HepG2 (cell line): ENCODE measurements at regions not wholly inside any gene's neighbourhood (a gene's known extent, or its start where the extent isn't known, plus 50 kb on each side); places are given as distances from the start of the nearest gene placed in this dataset.

ENCODE experiments used
- ATAC-seq: fragments of 200-7000 bp; cut with Tn5 transposase; 3 replicates; pipeline ENCODE4 v1.9.1; 2020; ENCODE audit warnings: mild to moderate bottlenecking, moderate library complexity
- BruUV-seq: library from RNA; stranded (reverse); fragments of 400-500 nt; replicated peaks from 2 replicates; lab custom pipeline; 2021; lab: Mats Ljungman, UMichigan
- CTCF ChIA-PET: fragments of 300-600 bp; formaldehyde crosslinking; extraction: SDS; loops from one replicate; lab custom pipeline; 2021; ENCODE audit warnings: low total read pairs, inconsistent platforms, low intra/inter-chr PET ratio; lab: Yijun Ruan, JAX
- POLR2A ChIA-PET: fragments of 350-600 bp; sonication (Branson Sonifier 250); formaldehyde crosslinking; loops from one replicate; lab custom pipeline; 2020; ENCODE audit warnings: antibody characterized with exemption, inconsistent platforms; lab: Yijun Ruan, JAX
- DNase-seq: peaks from one replicate; pipeline ENCODE4 v3.0.0-alpha.2; 2015; ENCODE audit warnings: low spot score
- FAIRE-seq: peaks from 3 replicates; lab custom pipeline; 2011; peaks lifted over from hg19 to GRCh38; lab: Jason Lieb, UNC
- H2AFZ ChIP-seq: one replicate; pipeline ENCODE4 v1.6.1; 2011; ENCODE audit warnings: low read length, inconsistent platforms
- H3K27ac ChIP-seq: fragments of 300-600 bp; 3 replicates; pipeline ENCODE4 v1.8.0; 2011; ENCODE audit warnings: mixed run types, mild to moderate bottlenecking, mixed read lengths, low read length, inconsistent platforms; ENCODE audit not compliant: insufficient read depth; ENCODE audit errors: extremely low read length
- H3K27me3 ChIP-seq, 2 experiments: fragments of 200-600 bp in 1 of 2; 2 replicates in 1 of 2; 3 replicates in 1 of 2; pipeline versions ENCODE4 v1.6.0 to v1.8.0; 2011; ENCODE audit warnings: low read length in 2 of 2, mild to moderate bottlenecking in 2 of 2, moderate library complexity in 2 of 2, inconsistent platforms in 1 of 2; ENCODE audit not compliant: insufficient read depth in 2 of 2, control insufficient read depth in 1 of 2
- H3K36me3 ChIP-seq, 2 experiments: fragments of 200-600 bp in 1 of 2; replicated peaks in 1 of 2; 2 replicates in 1 of 2; 3 replicates in 1 of 2; pipeline versions ENCODE4 v1.5.1 to v1.8.0; 2011; ENCODE audit warnings: low read length in 2 of 2, inconsistent platforms in 1 of 2; ENCODE audit not compliant: insufficient read depth in 2 of 2, control insufficient read depth in 1 of 2
- H3K4me1 ChIP-seq: 2 replicates; pipeline ENCODE4 v1.5.1; 2012; ENCODE audit warnings: low read length, inconsistent platforms; ENCODE audit not compliant: insufficient read depth
- H3K4me2 ChIP-seq: 2 replicates; pipeline ENCODE4 v1.6.0; 2011; ENCODE audit warnings: low read depth, low read length, inconsistent platforms
- H3K4me3 ChIP-seq, 3 experiments: fragments of 200-600 bp in 1 of 3; sonication (generic), shearing (Covaris generic) in 1 of 3; replicated peaks in 1 of 3; 2 replicates each; pipeline ENCODE4 v1.5.1; 2011 to 2016; ENCODE audit warnings: low read length in 3 of 3, inconsistent platforms in 2 of 3, low read depth in 2 of 3, mild to moderate bottlenecking in 2 of 3, control low read depth in 1 of 3, mixed read lengths in 1 of 3; ENCODE audit not compliant: insufficient read depth in 1 of 3
- H3K79me2 ChIP-seq: one replicate; pipeline ENCODE4 v1.6.1; 2011; ENCODE audit warnings: low read length, inconsistent platforms; ENCODE audit not compliant: insufficient read depth
- H3K9ac ChIP-seq: 2 replicates; pipeline ENCODE4 v1.6.0; 2011; ENCODE audit warnings: mild to moderate bottlenecking, low read depth, low read length, inconsistent platforms; ENCODE audit not compliant: insufficient read depth
- H3K9me3 ChIP-seq: 2 replicates; pipeline ENCODE4 v1.5.1; 2012; ENCODE audit warnings: mild to moderate bottlenecking, low read length
- H4K20me1 ChIP-seq: 2 replicates; pipeline ENCODE4 v1.6.0; 2011; ENCODE audit warnings: inconsistent platforms, mild to moderate bottlenecking, low read length, moderate library complexity; ENCODE audit not compliant: insufficient read depth
- HNRNPK ChIP-seq: fragments of 200-400 bp; formaldehyde crosslinking; IDR thresholded peaks from 2 replicates; pipeline ENCODE4 v1.6.1; 2018; ENCODE audit warnings: low read length, low read depth, moderate library complexity, mild to moderate bottlenecking; ENCODE audit not compliant: poor library complexity, severe bottlenecking
- MEF2D ChIP-seq: sonication (generic); formaldehyde crosslinking; IDR thresholded peaks from 2 replicates; pipeline ENCODE4 v1.5.1; 2020; ENCODE audit warnings: mild to moderate bottlenecking, missing genetic modification reagents
- PRPF4 ChIP-seq: fragments of 200-400 bp; formaldehyde crosslinking; IDR thresholded peaks from 2 replicates; pipeline ENCODE4 v1.6.1; 2016; ENCODE audit warnings: low read length, low read depth; ENCODE audit not compliant: poor library complexity, severe bottlenecking
- RAD51 ChIP-seq: fragments of 450-650 bp; IDR thresholded peaks from 2 replicates; pipeline ENCODE4 v1.6.1; 2016; ENCODE audit warnings: borderline replicate concordance
- SPEN ChIP-seq: sonication (generic); formaldehyde crosslinking; IDR thresholded peaks from 2 replicates; pipeline ENCODE4 v1.5.1; 2020; ENCODE audit warnings: low read depth, mild to moderate bottlenecking, missing genetic modification reagents
- THAP8 ChIP-seq: sonication (generic); formaldehyde crosslinking; IDR thresholded peaks from 2 replicates; pipeline ENCODE4 v1.5.1; 2020; ENCODE audit warnings: missing genetic modification reagents, mild to moderate bottlenecking, borderline replicate concordance
- ZNF460 ChIP-seq: sonication (generic); formaldehyde crosslinking; IDR thresholded peaks from 2 replicates; pipeline ENCODE4 v1.5.1; 2020; ENCODE audit warnings: missing genetic modification reagents, mild to moderate bottlenecking, borderline replicate concordance
- ZNF720 ChIP-seq: sonication (generic); formaldehyde crosslinking; IDR thresholded peaks from 2 replicates; pipeline ENCODE4 v1.4.0; 2020; ENCODE audit warnings: missing genetic modification reagents
- ZNF737 ChIP-seq: sonication (generic); formaldehyde crosslinking; IDR thresholded peaks from 2 replicates; pipeline ENCODE4 v1.5.0; 2020; ENCODE audit warnings: missing genetic modification reagents, mild to moderate bottlenecking, borderline replicate concordance
- ZNF775 ChIP-seq: sonication (generic); formaldehyde crosslinking; IDR thresholded peaks from 2 replicates; pipeline ENCODE4 v1.4.0; 2020; ENCODE audit warnings: missing genetic modification reagents, mild to moderate bottlenecking, moderate library complexity, borderline replicate concordance
- WGBS: methylation state at CpG from one replicate; pipeline ENCODE4 v1.1.6; 2017; ENCODE audit warnings: low lambda C conversion rate; 5-methylcytosine and 5-hydroxymethylcytosine counted together
- in situ Hi-C: cut with HindIII; loops from 2 replicates; pipeline ENCODE4 v1.10.0; 2017; ENCODE audit warnings: low pct_unique_long_range_greater_than_20kb; ENCODE audit not compliant: extremely low pct_ligation_motif_present
- intact Hi-C: fragments of 100-400 bp; cut with micrococcal nuclease; formaldehyde crosslinking; loops from one replicate; pipeline ENCODE4 v1.10.0; 2022; ENCODE audit not compliant: unreplicated experiment
- TF ChIP-seq, protein P1 (sequence below): sonication (generic); formaldehyde crosslinking; IDR thresholded peaks from 2 replicates; pipeline ENCODE4 v1.4.0; 2020; ENCODE audit warnings: missing genetic modification reagents, borderline replicate concordance

DNA sequence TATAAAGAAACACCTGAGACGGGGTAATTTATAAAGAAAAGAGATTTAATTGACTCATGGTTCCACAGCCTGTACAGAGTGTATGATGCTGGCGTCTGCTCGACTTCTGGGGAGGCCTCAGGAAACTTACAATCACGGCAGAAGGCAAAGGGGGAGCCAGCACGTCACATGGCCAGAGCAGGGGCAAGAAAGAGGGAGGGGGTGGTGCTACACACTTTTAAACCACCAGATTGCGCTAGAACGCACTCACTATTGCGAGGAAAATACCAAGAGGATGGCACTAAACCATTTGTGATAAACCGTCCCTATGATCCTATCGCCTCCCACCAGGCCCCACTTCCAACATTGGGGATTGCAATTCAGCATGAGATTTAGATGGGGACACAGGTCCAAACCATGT is 79.7 kb upstream of the CARD18 start:
- FAIRE-seq (no peak), DNase-seq (no peak), ATAC-seq (no peak)
- H3K79me2 ChIP-seq: no peaks in the 10 kb centered on the region
- H3K9me3 ChIP-seq: no peaks in the 10 kb centered on the region
- no peaks in the 10 kb centered on the region for H3K27me3 ChIP-seq
- in situ Hi-C loops (no loop called here), intact Hi-C loops (no loop called here)
- no peak overlapping the region for H3K4me2 ChIP-seq
- H3K9ac ChIP-seq: no peak overlapping the region
- CTCF ChIA-PET: no interaction called here
- TF ChIP-seq ZNF775 (CRISPR knock-in tag) (no peak), ZNF460 (CRISPR knock-in tag) (no peak), ZNF737 (CRISPR knock-in tag) (no peak), SPEN (CRISPR knock-in tag) (no peak)
- TF ChIP-seq, protein P1, sequence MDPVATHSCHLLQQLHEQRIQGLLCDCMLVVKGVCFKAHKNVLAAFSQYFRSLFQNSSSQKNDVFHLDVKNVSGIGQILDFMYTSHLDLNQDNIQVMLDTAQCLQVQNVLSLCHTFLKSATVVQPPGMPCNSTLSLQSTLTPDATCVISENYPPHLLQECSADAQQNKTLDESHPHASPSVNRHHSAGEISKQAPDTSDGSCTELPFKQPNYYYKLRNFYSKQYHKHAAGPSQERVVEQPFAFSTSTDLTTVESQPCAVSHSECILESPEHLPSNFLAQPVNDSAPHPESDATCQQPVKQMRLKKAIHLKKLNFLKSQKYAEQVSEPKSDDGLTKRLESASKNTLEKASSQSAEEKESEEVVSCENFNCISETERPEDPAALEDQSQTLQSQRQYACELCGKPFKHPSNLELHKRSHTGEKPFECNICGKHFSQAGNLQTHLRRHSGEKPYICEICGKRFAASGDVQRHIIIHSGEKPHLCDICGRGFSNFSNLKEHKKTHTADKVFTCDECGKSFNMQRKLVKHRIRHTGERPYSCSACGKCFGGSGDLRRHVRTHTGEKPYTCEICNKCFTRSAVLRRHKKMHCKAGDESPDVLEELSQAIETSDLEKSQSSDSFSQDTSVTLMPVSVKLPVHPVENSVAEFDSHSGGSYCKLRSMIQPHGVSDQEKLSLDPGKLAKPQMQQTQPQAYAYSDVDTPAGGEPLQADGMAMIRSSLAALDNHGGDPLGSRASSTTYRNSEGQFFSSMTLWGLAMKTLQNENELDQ (CRISPR knock-in tag): no peak
- no peaks in the 10 kb centered on the region for H3K36me3 ChIP-seq
- H3K27ac ChIP-seq: no peak overlapping the region
- POLR2A ChIA-PET: no interaction called here
- H3K4me3 ChIP-seq: no peak overlapping the region
- H3K4me1 ChIP-seq: no peaks in the 10 kb centered on the region
- WGBS: 78% methylated on average over 10 of the region's 10 CpGs
- no TSS peak for BruUV-seq
- no peaks in the 10 kb centered on the region for H4K20me1 ChIP-seq
- H2AFZ ChIP-seq: no peak overlapping the region

GRCh38 chr11:105215528-105215927 is 76.0 kb upstream of the CARD18 start:
- ATAC-seq (no peak), FAIRE-seq (no peak), DNase-seq (no peak)
- in situ Hi-C loops: no loop called here
- intact Hi-C loops: no loop called here
- ChIA-PET CTCF (no interaction called here), POLR2A (no interaction called here)
- Histone ChIP-seq H3K4me1 (no peaks in the 10 kb centered on the region), H4K20me1 (no peaks in the 10 kb centered on the region), H2AFZ (no peak overlapping the region), H3K36me3 (no peaks in the 10 kb centered on the region), H3K4me2 (no peak overlapping the region), H3K79me2 (no peaks in the 10 kb centered on the region), H3K9me3 (no peaks in the 10 kb centered on the region), H3K4me3 (no peak overlapping the region), H3K27me3 (no peaks in the 10 kb centered on the region), H3K27ac (no peak overlapping the region), H3K9ac (no peak overlapping the region)
- 82% methylated on average over 1 of the region's 1 CpG for WGBS
- no peak for TF ChIP-seq MEF2D (CRISPR knock-in tag)
- no peak for TF ChIP-seq RAD51
- TF ChIP-seq ZNF720: no peak
- TF ChIP-seq PRPF4: no peak
- no peak for TF ChIP-seq HNRNPK
- TF ChIP-seq THAP8: no peak
- no TSS peak for BruUV-seq
